GM20431 (cell line): ENCODE measurements at regions not wholly inside any gene's neighbourhood (a gene's known extent, or its start where the extent isn't known, plus 50 kb on each side); places are given as distances from the start of the nearest gene placed in this dataset.

Experiments used
- in situ Hi-C: fragments of 300-500 bp; cut with MseI, MboI; formaldehyde crosslinking; loops from one replicate; pipeline ENCODE4 v1.15.0; 2020; ENCODE audit warnings: low sequenced_read_pairs; ENCODE audit not compliant: unreplicated experiment

DNA sequence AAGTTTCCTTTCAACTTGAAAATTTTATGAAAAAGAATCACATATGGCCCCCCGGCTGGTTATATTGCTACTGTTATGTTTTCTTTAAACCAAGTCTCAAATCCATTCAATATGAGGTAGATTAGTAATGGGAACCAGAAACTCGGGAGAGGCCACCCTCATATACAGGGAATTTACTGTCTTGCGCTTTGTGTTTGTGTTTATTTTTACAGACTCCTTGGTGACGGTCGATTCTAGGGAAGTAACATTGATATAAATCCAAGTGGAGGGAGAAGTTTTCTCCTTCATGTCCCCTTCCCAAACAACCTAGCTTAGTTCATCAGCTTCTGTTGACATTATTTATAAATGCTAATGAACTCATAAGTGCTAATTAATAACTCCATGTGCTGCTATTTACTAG lies 163.5 kb upstream of the LMO4 start:
- in situ Hi-C loops = no loop called here

DNA sequence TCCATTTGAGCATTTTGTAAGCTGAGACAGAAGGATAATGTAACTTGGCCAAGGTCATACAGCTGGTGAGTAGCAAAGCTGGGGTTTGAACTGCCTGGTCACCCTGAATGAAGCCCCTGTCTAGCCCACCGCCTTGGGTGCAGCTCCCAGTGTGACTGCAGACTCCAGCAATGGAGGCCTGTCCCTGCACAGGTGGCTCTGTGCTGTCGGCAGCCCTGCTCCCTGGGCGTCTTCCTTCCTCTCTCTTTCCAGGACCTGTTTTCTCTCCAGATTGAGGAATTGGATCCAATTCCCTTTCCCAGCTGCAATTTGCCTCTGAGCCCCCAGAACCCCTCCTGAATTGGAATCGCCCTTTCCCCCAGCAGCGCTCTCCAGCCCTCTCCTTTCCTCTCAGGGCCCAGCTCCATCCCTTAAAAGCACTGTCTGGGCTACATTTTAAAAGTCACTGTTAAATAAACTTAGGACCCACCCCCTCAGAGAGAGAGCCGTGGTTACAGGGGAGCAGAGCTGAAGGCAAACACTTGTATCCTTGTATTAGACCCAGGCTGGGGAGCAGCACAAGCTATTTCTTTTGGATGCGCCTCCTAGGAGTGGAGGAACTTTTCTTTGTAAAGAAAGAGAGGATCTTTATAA lies 161.4 kb upstream of the LMO4 start:
- in situ Hi-C loops = no loop called here

DNA sequence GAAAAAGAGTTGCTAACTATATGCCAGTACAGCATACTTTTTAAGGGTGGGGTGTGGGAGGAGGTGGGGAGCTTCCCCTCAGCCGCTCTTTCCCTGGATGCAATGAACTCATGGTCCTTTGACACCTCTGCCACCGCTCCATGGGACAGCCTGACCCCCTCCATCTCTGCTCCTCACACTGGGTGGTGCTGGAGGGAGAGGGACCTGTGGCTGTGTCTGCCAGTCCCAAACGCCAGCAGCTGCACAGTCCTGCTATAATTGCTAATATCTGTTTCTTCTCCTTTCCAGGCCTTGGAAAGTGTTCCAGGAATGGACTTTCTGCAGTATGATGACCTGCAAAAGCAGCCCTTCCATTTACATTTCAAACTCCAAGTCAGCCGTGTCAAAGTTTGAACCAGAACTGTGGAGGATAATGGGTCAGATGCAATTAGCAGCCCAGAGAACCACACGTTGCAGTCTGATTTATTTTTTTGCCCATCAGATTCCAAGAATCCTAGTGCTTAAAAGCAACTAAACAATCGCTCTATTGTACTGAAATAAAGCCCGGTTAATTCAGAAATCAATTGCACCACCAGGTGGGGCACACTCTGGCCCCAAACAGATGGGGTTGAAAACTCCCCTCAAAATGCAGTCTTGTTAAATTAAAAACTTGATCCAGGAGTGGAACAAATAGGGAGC lies 160.7 kb upstream of the LMO4 start:
- in situ Hi-C loops = no loop called here

DNA sequence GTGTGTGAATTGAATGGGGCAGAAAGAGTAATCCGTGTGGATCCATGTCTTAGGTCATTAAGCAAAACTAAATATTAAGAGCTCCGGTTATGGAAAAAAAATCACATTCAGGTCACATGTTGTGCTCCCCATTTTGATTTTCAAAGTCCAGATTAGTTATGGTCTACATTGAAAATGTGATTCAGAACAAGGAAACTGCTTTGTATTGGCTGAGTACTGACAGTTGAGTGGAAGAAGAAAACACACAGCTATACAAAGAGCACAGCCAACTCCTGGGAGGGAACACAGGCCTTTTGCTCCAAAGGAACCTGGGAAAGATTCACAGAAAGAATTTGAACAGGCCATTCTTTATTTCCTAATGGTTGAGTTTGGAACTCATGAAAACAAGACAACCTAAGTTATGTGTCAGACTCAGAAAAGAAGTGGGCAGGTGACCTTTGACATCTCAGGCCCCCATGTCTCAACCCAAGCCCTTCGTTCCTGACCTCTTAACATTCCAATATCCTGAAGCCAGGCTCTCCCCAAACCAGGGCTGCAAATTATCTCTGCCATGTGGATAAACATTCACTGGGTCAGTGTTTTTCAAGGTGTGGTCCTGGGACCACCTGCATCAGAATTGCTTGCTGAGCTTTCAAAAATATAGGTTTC lies 159.3 kb upstream of the LMO4 start:
- in situ Hi-C loops = no loop called here

DNA sequence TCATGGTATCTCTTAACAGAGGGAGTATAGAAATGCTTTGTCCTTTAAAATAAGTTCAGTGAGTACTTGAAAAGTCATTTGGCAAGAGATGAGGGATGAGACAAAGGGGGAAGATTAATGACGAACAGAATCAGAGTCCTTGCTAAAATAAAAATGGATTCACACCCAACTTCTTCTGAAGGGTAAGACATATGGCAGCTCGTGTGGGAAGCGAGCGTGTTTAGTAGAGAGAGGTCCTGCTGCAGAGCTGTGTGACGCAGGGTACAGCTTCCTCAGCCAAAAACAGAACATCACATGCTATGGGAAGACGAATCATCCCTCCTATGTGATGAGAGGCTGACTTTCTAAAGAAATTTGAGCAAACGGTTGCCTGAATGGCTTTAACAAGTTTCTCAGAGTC lies 158.5 kb upstream of the LMO4 start:
- in situ Hi-C loops = no loop called here

DNA sequence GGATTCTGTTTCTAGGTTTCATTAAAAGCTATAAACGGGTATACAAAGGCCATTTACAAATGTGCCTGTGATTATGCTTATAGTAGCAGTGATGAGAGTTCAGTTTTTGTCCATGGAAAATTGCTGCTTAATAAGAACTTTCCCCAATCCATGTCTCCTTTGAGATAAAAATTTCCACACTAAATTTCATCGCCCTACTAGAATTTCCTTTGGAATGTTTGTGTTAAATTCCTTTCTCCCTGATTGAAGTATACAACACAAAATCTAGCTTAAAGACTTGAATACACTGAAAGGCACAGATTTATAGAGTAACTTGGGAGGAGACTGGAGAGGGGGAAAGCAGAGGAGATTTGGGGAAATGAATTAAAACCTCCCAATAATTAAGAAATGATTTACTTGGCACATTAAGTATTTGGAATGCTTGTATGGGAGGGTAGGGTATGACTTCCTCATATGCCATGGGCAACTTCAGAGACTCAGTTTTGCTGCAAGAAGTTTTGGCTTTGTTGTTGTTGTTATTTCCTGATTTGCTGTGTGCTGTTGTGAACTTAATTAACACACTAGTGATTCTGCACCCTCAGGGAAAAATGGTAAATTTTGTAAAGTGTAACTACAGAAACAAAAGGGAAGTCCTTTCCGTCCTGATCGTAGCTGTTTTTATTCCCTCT lies 157.6 kb upstream of the LMO4 start:
- in situ Hi-C loops = no loop called here

DNA sequence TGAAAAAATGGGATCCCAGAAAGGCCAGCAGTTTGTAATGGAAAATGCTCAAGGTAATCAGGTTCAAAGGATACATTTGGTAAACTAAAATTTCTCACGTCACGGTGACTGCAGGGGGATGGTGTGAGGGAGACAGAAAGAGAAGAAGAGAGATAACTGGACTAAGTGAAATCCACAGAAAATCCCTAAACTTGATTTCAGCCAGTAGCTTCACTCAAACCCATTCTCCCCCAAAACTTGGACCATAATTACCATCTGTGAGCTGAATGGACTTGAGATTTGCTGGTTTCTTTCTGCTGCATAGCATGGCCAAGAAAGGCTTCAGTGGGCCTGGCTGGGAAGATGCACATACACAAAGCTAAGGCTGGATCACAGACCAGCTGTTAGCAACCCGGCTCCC lies 155.4 kb upstream of the LMO4 start:
- in situ Hi-C loops = no loop called here

DNA sequence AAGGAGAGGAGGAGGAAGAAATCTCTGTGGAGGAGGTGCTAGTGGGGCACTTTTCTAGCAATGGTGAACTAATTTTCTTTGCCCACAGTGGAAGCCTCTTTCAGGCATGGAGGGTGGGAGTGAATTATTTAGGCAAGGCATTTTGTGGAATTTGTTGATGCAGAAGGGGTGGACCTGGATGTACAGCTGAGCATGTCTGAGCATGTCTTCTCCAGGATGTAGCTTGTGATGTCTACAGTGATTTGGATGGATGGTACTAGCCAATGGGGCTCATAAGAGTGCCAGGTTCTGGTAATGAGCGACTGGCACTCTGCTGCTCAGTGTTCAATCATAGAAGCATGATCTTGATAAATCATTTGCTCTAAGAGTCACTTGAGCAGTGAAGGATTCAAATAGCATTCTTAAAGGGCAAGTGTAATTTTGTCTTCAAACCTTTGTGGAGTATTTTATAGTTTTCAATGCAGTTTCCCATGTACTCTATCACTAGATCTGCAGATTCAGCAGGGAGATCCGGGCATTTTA lies 153.9 kb upstream of the LMO4 start:
- in situ Hi-C loops = no loop called here

DNA sequence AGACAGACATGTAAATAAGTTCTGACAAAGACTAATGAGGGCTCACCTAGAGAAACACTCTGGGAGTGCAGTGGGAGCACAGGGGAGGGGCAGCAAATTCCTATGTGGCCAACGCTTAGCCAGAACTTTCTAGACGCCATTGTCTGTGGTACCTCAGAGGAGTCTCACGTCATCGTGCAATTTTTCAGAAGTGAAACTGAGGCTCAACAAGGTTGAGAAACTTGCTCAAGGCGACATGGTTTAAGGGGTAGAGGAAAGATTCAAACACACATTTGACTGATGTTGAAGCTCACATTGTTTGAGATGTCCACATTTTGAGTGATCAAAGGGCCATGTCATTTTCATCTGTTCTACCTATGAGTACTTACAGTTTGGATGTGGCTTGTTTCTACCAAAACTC lies 152.6 kb upstream of the LMO4 start:
- in situ Hi-C loops = no loop called here

DNA sequence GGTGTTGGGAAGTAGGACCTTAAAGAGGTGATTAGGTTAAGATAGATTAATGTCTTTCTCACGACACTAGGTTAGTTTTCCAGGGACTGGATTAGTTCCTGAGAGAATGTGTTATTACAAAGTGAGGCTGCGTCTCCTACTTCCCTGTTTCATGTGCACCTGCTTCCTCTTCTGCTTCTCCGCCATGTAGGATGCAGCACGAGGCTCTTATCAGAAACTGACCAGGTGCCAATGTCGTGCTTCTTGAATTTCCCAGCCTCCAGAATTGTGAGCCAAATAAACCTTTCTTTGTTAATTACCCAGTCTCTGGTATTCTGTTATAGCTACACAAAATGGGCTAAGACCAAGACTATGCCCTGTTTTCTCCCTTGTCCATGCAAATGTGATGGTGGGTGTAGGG lies 152.2 kb upstream of the LMO4 start:
- in situ Hi-C loops = no loop called here

DNA sequence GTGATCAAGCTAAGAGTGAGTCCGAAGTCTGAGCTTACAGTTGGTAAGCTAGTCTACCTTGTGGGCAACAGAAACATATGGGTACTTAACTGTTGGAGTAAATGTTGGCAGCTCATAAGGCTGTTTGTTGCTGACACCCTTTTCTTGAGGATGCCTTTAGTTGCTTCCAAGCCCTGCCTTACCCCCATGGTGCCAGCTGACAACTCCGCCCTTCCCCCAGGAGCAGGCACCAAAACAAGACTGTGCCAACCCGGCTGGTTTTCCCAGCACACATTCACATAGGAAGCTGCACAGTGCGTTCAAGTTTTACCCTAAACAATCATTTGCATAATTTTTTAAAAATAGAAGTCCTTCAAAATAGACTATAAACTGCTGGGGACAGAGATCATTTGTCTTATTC lies 150.2 kb upstream of the LMO4 start:
- in situ Hi-C loops = no loop called here

DNA sequence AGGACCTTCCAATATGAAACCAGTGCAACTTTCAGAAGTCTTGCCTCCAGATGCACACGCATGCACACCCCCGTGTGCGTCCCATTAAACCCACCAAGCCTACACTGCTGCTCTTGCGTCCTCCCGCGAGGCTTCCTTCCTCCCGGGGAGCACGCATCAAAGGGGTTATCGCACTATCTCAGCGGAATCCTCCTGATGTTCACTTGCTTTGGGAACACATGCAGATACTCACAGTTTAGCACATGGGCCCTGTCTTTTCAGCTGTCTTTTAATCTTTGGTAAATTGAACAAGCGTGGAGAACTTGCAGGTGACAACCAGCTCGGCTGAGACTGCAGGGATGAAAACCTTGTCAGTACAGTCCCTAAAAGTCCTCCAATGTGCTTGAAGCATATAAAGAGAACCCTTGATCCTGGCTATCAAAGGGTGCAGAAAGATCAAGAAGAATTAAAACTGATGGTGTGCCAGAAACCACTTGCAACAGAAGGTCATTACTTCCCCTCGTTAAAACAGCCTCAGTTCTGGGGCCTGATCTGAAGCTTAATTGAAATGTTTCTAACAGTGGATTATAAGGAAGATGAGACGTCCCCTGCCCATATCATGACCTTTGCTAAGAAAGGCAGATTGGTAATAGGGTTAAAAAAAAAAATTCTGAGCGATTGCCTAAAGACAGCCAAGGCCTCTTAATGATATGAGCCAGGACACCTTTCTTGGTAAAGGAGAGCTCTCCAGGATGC lies 149.4 kb upstream of the LMO4 start:
- in situ Hi-C loops = no loop called here

DNA sequence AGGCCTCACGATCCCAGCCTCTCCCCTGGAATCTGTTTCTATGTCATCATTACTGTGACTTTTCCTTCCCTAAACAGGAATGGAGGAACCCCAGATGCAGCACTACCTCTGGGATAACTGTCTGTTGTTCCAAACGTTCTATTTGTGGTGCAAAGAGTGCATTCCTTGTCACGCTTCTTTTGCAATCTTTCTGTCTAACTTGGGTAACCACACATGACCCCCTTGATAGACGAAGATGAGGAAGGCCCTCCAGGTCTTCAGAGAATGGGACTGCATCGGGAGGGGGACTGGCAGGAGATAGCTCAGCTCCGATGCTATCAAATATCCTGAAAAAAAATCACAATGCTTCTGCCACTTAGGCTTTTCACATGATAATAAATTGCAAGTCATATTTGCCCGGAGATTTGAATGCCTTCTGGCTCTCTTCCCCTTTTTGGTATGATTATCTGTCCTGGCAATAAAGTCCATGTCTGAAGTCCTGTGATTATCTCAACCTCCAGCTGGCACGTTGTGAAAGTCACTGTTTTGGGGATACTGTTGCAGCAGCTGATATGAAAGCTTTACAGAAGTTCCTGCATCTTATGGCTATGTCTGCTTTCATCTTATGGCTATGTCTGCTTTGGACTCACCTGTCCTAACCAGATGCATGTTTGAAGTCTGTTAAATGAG lies 148.7 kb upstream of the LMO4 start:
- in situ Hi-C loops = no loop called here

DNA sequence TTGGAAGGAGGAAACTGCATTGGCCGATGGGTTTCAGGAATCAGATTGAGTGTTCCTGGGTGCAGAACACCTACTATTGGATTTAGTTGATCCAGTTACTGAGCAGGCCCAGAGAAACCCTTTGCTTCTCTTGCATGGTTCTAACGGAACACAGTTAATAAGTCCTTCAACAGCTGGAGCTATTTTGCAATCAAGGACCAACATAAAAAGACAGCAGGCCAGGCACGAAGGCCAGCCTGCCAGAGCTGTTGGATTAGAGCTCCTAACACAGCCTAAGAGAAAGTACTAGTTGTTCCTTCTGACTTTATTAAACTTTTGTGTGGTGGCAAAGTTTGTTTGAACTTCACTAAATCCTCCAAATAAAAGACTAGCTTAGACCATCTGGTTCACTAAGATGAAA lies 148.0 kb upstream of the LMO4 start:
- in situ Hi-C loops = no loop called here

DNA sequence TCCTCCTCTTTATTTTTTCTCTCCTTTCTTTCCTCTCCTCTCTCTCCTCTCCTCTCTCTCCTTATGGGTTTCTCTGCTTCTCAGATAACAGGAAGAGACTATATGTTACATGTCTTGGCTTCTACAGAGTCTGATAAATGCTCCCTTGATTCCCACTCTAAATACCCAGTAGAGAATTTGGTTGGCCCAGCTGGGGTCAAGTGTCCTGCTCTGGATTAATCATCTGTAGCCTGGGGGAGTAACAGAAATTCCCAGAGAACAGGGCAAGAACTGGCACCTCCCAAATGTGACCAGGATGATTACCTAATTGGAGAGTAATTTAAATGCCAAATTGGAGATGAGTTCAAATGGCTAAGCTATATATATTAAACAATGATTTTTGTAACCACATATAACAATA lies 146.1 kb upstream of the LMO4 start:
- in situ Hi-C loops = no loop called here

DNA sequence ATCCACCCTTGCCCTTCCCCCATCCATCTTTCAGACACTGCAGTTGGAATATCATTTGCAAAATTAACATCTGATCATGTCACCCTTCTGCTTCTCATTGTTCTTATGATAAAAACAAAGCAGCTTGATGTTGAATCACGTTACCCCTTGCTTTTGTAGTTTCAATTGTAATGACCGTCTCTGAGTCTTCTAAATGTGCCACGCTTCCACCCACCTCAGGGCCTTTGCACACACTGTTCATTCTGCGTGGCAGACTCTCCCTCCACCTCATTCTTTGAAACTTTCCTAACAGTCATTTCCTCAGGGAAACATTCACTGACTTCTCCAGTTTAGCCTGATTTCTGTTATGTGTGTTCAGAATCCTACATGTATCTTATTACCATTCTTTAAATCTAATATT lies 143.6 kb upstream of the LMO4 start:
- in situ Hi-C loops = no loop called here

DNA sequence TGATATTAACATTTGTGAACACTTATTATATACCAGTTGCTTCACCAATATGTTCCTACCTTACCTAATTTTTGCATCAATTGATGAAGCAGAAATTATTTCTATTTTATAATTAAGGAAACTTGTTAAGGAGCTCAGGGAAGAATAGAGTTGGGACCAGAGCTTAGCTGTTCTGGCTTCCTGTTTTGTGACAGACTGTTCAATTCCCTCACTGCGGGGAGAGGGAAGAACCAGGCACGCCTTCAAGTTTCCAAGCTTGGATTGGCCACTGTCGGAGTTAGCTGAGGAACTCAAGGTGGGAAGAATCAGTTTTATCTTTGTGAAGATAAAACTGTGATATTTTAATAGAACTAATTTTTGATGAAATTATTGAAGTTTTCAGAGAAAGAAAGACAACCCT lies 142.3 kb upstream of the LMO4 start:
- in situ Hi-C loops = no loop called here

DNA sequence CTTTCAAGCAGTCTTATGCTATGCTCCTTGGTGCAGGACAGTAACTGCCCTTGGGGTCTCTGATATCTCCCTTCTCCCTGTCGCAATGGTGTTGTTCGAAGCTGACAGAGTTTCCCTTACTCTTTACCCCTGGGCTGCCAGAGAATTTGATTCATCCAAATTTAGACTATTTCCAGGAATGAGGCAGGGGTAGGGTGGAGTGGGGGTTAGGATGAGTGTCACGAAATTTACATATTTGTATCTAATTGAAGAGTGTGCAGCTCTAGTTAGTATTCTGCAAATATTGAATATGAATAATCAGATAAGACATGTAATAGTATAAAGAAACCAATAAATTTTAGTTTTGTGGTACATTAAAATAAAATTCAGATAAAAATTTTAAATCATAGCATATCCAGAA lies 140.0 kb upstream of the LMO4 start:
- in situ Hi-C loops = no loop called here

DNA sequence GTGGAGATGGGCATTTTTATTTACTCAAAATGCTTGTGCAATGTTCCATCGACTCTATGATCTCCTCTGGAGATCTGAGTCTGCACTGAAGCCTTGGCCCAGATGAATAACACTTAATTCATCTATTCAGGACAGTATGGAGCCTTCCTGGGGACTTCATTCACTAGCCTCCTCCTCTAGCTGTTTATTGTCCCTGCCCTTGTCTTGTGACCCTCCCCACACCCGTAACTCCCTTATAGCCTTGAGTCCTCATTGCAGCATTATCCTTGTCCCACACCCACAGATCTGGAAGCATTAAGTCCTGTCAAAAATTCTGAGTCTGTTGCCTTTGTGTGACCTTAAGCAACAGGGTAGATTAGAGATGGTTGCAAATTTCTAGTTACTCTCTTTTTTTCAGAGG lies 138.3 kb upstream of the LMO4 start:
- in situ Hi-C loops = no loop called here

DNA sequence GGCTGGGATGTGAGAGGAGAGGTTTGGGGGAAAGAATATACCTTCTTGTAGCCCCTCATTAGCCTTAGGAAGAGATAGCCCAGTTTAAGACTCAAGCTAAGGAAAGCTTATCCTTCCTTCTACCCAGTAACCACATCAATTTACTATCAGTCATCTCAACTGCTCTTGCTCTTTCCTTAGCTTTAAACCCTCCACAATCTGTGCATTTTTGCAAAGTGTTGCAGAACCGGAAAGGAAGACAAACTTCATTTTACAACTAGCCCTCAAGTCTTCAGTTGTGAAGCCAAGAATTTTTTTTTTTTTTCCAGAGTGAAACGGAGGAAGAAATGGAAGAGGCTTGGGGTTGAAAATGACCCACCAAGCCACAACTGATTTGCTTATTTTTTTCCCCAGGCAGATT lies 137.0 kb upstream of the LMO4 start:
- in situ Hi-C loops = no loop called here
